KMS-11 (cell line): ENCODE measurements at regions not wholly inside any gene's neighbourhood (a gene's known extent, or its start where the extent isn't known, plus 50 kb on each side); places are given as distances from the start of the nearest gene placed in this dataset.
"Not testable (repeated sequence)": the region's sequence is repeated elsewhere in the genome, so short reads cannot be mapped to it uniquely, and the experiment has no call there.

Experiments
- H2AFZ ChIP-seq: fragments of 200-600 bp; sonication (generic); 2 replicates; pipeline ENCODE4 v1.6.1; 2016; ENCODE audit warnings: antibody characterized with exemption, mixed run types, low read depth
- H3K27ac ChIP-seq: fragments of 200-600 bp; sonication (generic); 2 replicates; pipeline ENCODE4 v1.6.1; 2016; ENCODE audit warnings: mild to moderate bottlenecking, mixed run types
- H3K27me3 ChIP-seq: fragments of 200-600 bp; sonication (generic); 2 replicates; pipeline ENCODE4 v1.6.1; 2017; ENCODE audit warnings: mild to moderate bottlenecking, low read depth, mixed run types, moderate library complexity; ENCODE audit not compliant: insufficient read depth
- H3K36me3 ChIP-seq: fragments of 200-600 bp; sonication (generic); 2 replicates; pipeline ENCODE4 v1.6.1; 2017; ENCODE audit warnings: mild to moderate bottlenecking, mixed run types; ENCODE audit not compliant: insufficient read depth
- H3K4me1 ChIP-seq: fragments of 200-600 bp; sonication (generic); 2 replicates; pipeline ENCODE4 v1.6.1; 2016; ENCODE audit warnings: mild to moderate bottlenecking, low read depth, mixed run types; ENCODE audit not compliant: poor library complexity, severe bottlenecking
- H3K4me2 ChIP-seq: fragments of 200-600 bp; sonication (generic); 2 replicates; pipeline ENCODE4 v1.7.0; 2016; ENCODE audit warnings: mild to moderate bottlenecking, mixed run types
- H3K4me3 ChIP-seq: fragments of 200-600 bp; sonication (generic); IDR thresholded peaks from 2 replicates; pipeline ENCODE4 v1.6.1; 2017; ENCODE audit warnings: low read depth, low read length, mixed read lengths; ENCODE audit not compliant: insufficient read depth
- H3K79me2 ChIP-seq: fragments of 200-600 bp; sonication (generic); 2 replicates; pipeline ENCODE4 v1.6.1; 2016; ENCODE audit warnings: low read depth, mixed run types; ENCODE audit not compliant: insufficient read depth
- H3K9ac ChIP-seq: fragments of 200-600 bp; sonication (generic); 2 replicates; pipeline ENCODE4 v1.6.1; 2016; ENCODE audit warnings: mild to moderate bottlenecking, mixed run types
- H4K20me1 ChIP-seq: fragments of 200-600 bp; sonication (generic); 2 replicates; pipeline ENCODE4 v1.6.1; 2016; ENCODE audit warnings: mild to moderate bottlenecking, mixed run types; ENCODE audit not compliant: insufficient read depth
- CTCF ChIP-seq: fragments of 200-600 bp; sonication (generic); conservative IDR thresholded peaks from 2 replicates; pipeline ENCODE4 v1.6.1; 2017; ENCODE audit warnings: low read depth, mild to moderate bottlenecking, antibody characterized with exemption, low read length, moderate library complexity, mixed read lengths

- Histone ChIP-seq H3K36me3 (no peaks in the 10 kb centered on the region), H3K4me2 (peak overlapping the region; percentile 26), H3K27ac (peak overlapping the region; percentile 8; the same call in 1 of the 2 replicates), H2AFZ (no peak overlapping the region), H3K27me3 (no peaks in the 10 kb centered on the region), H3K9ac (no peak overlapping the region), H3K4me1 (peaks cover 20% of the 10 kb centered on the region), H3K4me3 (no peak overlapping the region), H3K79me2 (no peaks in the 10 kb centered on the region), H4K20me1 (no peaks in the 10 kb centered on the region)
- TF ChIP-seq CTCF: no peak
Observed at GRCh38 chr1:157353546-157353945, 198.8 kb downstream of the FCRL5 start.

- no peaks in the 10 kb centered on the region for H3K36me3 ChIP-seq
- peaks cover 20% of the 10 kb centered on the region for H3K4me1 ChIP-seq
- H3K79me2 ChIP-seq: no peaks in the 10 kb centered on the region
- TF ChIP-seq CTCF: no peak
- no peaks in the 10 kb centered on the region for H4K20me1 ChIP-seq
- peak overlapping the region; percentile 26 for H3K4me2 ChIP-seq
- H2AFZ ChIP-seq: peak overlapping the region; percentile 1; the same call in 1 of the 2 replicates
- no peak overlapping the region for H3K9ac ChIP-seq
- peak overlapping the region; percentile 8; the same call in 1 of the 2 replicates for H3K27ac ChIP-seq
- no peak overlapping the region for H3K4me3 ChIP-seq
- no peaks in the 10 kb centered on the region for H3K27me3 ChIP-seq
Observed at GRCh38 chr1:157352817-157353408, 199.4 kb downstream of the FCRL5 start.

GRCh38 chr1:157352216-157352615, 200.1 kb downstream of the FCRL5 start:
- no peak overlapping the region for H2AFZ ChIP-seq
- peaks cover 20% of the 10 kb centered on the region for H3K4me1 ChIP-seq
- H4K20me1 ChIP-seq: no peaks in the 10 kb centered on the region
- no peaks in the 10 kb centered on the region for H3K27me3 ChIP-seq
- no peaks in the 10 kb centered on the region for H3K79me2 ChIP-seq
- H3K4me3 ChIP-seq: no peak overlapping the region
- no peaks in the 10 kb centered on the region for H3K36me3 ChIP-seq
- H3K27ac ChIP-seq: no peak overlapping the region
- H3K4me2 ChIP-seq: no peak overlapping the region; the same call in 1 of the 2 replicates
- TF ChIP-seq CTCF: no peak
- H3K9ac ChIP-seq: no peak overlapping the region

GRCh38 chr1:157351800-157352199, 200.5 kb downstream of the FCRL5 start:
- not testable (repeated sequence) for H3K9ac ChIP-seq, H3K27me3 ChIP-seq, H3K36me3 ChIP-seq, H3K4me3 ChIP-seq, H3K27ac ChIP-seq, H3K4me2 ChIP-seq, H2AFZ ChIP-seq, H4K20me1 ChIP-seq, H3K79me2 ChIP-seq
- H3K4me1 ChIP-seq: peaks cover 20% of the 10 kb centered on the region

GRCh38 chr1:157348538-157349480, 203.5 kb downstream of the FCRL5 start:
- H4K20me1 ChIP-seq: no peaks in the 10 kb centered on the region
- H3K4me2 ChIP-seq: no peak overlapping the region
- H3K9ac ChIP-seq: no peak overlapping the region
- H3K36me3 ChIP-seq: no peaks in the 10 kb centered on the region
- H3K27ac ChIP-seq: no peak overlapping the region
- H2AFZ ChIP-seq: no peak overlapping the region
- no peak overlapping the region for H3K4me3 ChIP-seq
- H3K79me2 ChIP-seq: no peaks in the 10 kb centered on the region
- no peak for TF ChIP-seq CTCF
- no peaks in the 10 kb centered on the region for H3K27me3 ChIP-seq
- H3K4me1 ChIP-seq: peaks cover 15% of the 10 kb centered on the region
